ENCODE measurements at regions not wholly inside any gene's neighbourhood (a gene's known extent, or its start where the extent isn't known, plus 50 kb on each side); places are given as distances from the start of the nearest gene placed in this dataset.
A peak's percentile ranks its signal among the peaks of the same experiment; 100 is the strongest.

DNA sequence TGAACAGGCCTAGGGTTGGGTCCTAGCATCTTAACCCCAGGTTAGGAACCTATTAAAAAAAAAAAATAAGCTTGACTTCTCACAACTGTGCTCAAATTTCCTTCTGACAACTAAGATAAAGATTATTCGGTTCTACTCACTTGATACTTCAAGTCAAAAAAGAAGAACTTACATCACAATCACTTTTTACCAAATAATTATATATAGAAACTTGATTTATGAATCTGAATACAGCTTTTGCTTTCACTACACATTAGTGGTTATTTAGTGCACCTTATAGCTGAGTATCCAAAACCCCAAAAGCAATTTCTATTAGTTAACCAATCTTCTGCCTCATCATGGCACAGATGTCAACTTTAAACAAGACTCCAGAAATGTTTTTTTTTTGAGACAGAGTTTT, 119.0 kb upstream of the DST start:
- no peak for DNase-seq
- intact Hi-C loops (cut with DNase I): loop anchor here (5.0 kb wide), 2 partner anchors 91 to 124 kb away; no protein-coding TSS in a partner anchor
- Histone ChIP-seq H3K36me3 (no peaks in the 10 kb centered on the region), H3K4me1 (no peaks in the 10 kb centered on the region), H3K9ac (ENCODE audit: low read depth in 2 of 2, low read length in 2 of 2) (no peak overlapping the region), H3K4me3 (no peak overlapping the region), H3K9me3 (no peaks in the 10 kb centered on the region), H3K27ac (no peak overlapping the region), H3K27me3 (no peaks in the 10 kb centered on the region)
- TF ChIP-seq, protein P1, sequence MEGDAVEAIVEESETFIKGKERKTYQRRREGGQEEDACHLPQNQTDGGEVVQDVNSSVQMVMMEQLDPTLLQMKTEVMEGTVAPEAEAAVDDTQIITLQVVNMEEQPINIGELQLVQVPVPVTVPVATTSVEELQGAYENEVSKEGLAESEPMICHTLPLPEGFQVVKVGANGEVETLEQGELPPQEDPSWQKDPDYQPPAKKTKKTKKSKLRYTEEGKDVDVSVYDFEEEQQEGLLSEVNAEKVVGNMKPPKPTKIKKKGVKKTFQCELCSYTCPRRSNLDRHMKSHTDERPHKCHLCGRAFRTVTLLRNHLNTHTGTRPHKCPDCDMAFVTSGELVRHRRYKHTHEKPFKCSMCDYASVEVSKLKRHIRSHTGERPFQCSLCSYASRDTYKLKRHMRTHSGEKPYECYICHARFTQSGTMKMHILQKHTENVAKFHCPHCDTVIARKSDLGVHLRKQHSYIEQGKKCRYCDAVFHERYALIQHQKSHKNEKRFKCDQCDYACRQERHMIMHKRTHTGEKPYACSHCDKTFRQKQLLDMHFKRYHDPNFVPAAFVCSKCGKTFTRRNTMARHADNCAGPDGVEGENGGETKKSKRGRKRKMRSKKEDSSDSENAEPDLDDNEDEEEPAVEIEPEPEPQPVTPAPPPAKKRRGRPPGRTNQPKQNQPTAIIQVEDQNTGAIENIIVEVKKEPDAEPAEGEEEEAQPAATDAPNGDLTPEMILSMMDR (IDR thresholded peaks at IDR 0.05): no peak

DNA sequence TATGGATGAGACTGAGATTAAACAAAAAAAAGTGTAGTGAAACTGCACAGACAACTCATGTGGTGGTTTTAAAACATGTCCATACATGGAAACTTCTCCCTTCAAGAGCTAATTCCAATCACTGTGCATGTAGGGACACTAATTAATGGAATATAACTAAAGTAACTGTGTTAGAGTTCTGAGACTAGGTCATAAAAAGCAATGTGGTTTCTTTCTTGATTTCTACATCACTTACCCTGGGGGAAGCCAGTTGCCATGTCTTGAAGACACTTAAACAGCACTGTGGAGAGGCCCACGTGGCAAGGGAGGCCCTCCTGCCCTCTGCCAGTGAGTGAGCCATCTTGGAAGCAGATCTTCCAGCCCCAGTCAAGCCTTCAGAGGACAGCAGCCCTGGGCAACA, 118.2 kb upstream of the DST start:
- H3K9me3 ChIP-seq: no peaks in the 10 kb centered on the region
- no peaks in the 10 kb centered on the region for H3K36me3 ChIP-seq
- H3K4me3 ChIP-seq: no peak overlapping the region
- TF ChIP-seq, protein P1 (IDR thresholded peaks at IDR 0.05): no peak
- H3K4me1 ChIP-seq: no peaks in the 10 kb centered on the region
- no peaks in the 10 kb centered on the region for H3K27me3 ChIP-seq
- no peak overlapping the region for H3K27ac ChIP-seq
- H3K9ac ChIP-seq (ENCODE audit: low read depth in 2 of 2, low read length in 2 of 2): no peak overlapping the region
- intact Hi-C loops (cut with DNase I): loop anchor here (5.0 kb wide), 2 partner anchors 91 to 124 kb away; no protein-coding TSS in a partner anchor
- no peak for DNase-seq

DNA sequence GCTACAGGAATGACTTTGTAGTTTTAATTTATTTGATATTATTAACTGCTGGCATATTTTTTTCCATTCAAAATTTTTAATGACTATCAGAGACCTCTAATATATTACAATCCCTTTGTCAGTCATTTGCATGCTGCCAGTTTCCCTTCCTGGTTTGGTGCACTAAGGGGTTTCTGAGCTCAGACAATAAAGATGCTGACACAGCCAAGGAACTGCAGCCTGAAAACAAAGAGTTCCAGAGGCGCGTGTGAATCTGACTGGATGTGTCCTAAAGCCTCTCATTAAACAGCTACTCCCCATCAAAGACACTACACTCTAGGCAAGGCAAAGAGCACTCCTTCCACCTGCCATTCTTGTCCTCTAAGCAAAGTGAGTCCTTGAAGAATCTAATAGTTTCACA, 116.8 kb upstream of the DST start:
- no peak overlapping the region for H3K4me3 ChIP-seq
- no peaks in the 10 kb centered on the region for H3K36me3 ChIP-seq
- H3K27me3 ChIP-seq: no peaks in the 10 kb centered on the region
- no peak overlapping the region for H3K27ac ChIP-seq
- TF ChIP-seq, protein P1 (IDR thresholded peaks at IDR 0.05): no peak
- no peaks in the 10 kb centered on the region for H3K4me1 ChIP-seq
- no peak for DNase-seq
- H3K9me3 ChIP-seq: no peaks in the 10 kb centered on the region
- intact Hi-C loops (cut with DNase I): no loop called here
- H3K9ac ChIP-seq (ENCODE audit: low read depth in 2 of 2, low read length in 2 of 2): no peak overlapping the region

DNA sequence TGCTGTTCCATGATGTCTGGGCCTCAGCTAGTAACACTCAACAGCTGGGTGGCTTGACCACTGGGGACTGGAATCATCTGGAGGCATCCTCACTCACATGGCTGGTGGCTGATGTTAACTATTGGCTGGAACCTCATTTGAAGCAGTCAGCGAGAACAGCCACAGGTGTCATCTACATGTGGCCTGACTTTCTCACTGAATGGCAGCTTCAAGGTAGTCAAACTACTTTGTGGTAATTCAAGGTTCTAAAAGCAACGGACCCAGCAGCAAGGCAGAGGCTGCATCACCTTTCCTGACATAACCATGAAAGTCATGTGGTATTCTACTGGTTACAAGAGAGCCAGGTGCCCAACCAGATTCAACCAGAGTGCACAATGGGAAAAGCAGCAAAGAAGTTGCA, 115.9 kb upstream of the DST start:
- no peaks in the 10 kb centered on the region for H3K9me3 ChIP-seq
- no peak for DNase-seq
- intact Hi-C loops (cut with DNase I): no loop called here
- H3K9ac ChIP-seq (ENCODE audit: low read depth in 2 of 2, low read length in 2 of 2): no peak overlapping the region
- no peaks in the 10 kb centered on the region for H3K4me1 ChIP-seq
- TF ChIP-seq, protein P1 (IDR thresholded peaks at IDR 0.05): no peak
- H3K27ac ChIP-seq: no peak overlapping the region
- H3K27me3 ChIP-seq: no peaks in the 10 kb centered on the region
- no peaks in the 10 kb centered on the region for H3K36me3 ChIP-seq
- no peak overlapping the region for H3K4me3 ChIP-seq

DNA sequence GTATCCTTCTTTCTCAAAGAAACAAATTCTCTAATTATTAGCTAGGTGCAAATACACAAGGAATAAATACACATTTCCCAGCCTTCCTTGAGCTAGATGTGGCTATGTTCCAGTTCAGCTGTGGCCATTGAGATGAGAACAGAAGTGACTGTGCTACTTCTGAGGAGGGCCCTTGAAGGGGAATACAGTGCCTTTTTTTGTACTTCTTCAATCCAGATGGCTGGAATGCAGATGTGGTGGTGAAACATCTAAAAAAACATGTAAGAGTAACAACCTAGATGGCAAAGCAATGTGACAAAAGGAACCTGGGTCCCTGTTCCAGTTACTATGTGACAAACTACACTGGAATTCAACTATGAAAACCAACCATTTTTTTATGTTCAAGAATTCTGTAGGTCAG, 115.4 kb upstream of the DST start:
- no peak for DNase-seq
- H3K9ac ChIP-seq (ENCODE audit: low read depth in 2 of 2, low read length in 2 of 2): no peak overlapping the region
- TF ChIP-seq, protein P1 (IDR thresholded peaks at IDR 0.05): no peak
- H3K4me3 ChIP-seq: no peak overlapping the region
- no peaks in the 10 kb centered on the region for H3K36me3 ChIP-seq
- no peak overlapping the region for H3K27ac ChIP-seq
- H3K27me3 ChIP-seq: no peaks in the 10 kb centered on the region
- H3K9me3 ChIP-seq: no peaks in the 10 kb centered on the region
- no peaks in the 10 kb centered on the region for H3K4me1 ChIP-seq
- intact Hi-C loops (cut with DNase I): no loop called here

GRCh38 chr6:56757588-56757984, 114.9 kb upstream of the DST start:
- H3K36me3 ChIP-seq: no peaks in the 10 kb centered on the region
- DNase-seq: peak; percentile 34
- no peak overlapping the region for H3K27ac ChIP-seq
- intact Hi-C loops (cut with DNase I): loop anchor here (2.0 kb wide), 1 partner anchor 49 kb away; no protein-coding TSS in a partner anchor
- H3K4me1 ChIP-seq: no peaks in the 10 kb centered on the region
- no peak overlapping the region for H3K9ac ChIP-seq (ENCODE audit: low read depth in 2 of 2, low read length in 2 of 2)
- H3K9me3 ChIP-seq: no peaks in the 10 kb centered on the region
- TF ChIP-seq, protein P1 (IDR thresholded peaks at IDR 0.05): peak; percentile 33
- H3K27me3 ChIP-seq: no peaks in the 10 kb centered on the region
- H3K4me3 ChIP-seq: no peak overlapping the region
